GM12872 (cell line): ENCODE measurements at regions not wholly inside any gene's neighbourhood (a gene's known extent, or its start where the extent isn't known, plus 50 kb on each side); places are given as distances from the start of the nearest gene placed in this dataset.

ENCODE experiments used
- CTCF ChIP-seq: IDR thresholded peaks from 3 replicates; pipeline ENCODE4 v1.5.1; 2011; ENCODE audit warnings: low read depth, mild to moderate bottlenecking, low read length, moderate library complexity; ENCODE audit not compliant: insufficient read depth

GRCh38 chr6:8983202-8983688 is 547.9 kb upstream of the SLC35B3 start:
- peak; percentile 91 for TF ChIP-seq CTCF

DNA sequence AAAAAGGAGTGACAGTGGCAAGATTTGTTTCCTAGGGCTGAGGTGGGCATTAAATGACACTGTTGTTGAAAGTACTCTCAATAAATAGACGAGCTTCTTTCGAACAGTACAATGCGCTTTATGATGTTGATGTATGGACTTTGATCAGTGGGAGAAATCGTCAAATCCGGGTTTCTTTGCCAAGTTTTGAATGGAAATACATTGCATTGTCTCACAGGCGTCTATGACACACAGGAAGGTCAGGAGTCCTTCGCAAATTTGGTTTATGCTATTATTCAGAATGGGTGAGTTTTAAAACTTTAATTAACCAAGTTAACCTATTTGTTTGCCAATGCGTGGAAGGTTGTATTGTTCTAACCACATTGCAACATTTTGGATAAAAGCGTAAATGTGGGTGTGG is 547.3 kb upstream of the SLC35B3 start:
- no peak for TF ChIP-seq CTCF

DNA sequence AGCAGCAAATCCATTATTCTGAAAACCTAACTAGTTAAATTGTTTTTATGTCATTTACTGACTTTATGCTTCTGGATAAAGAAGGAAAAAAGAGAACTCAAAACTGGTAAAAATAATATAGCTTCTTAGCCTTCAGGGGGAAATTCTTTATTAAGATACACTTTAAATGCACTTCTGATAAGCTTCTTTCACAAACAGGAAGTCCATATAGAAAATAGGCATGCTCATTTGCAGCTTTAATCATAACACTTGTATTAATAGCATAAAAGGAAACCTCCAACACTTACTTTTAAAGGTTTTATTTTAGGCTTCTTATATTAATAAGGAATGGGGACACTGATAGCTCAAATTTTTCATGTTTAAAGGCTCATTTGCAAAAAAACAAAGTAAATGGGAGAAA is 538.0 kb upstream of the SLC35B3 start:
- no peak for TF ChIP-seq CTCF

DNA sequence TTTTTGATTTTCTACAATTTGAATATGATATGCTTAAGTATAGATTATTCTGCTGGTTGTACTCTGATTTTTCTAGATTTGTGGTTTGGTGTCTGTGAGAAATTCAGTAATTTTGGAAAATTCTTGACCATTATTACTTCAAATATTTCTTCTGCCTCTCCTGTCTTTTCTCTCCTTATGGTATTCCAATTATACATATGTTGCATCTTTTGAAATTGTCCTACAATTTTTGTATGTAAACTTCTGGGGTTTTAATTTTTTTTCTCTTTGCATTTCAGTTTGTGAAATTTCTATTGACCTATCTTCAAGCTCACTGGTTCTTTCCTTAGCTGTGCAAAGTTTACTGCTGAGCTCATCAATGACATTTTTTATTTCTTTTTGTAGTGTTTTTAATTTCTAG is 534.4 kb upstream of the SLC35B3 start:
- no peak for TF ChIP-seq CTCF

DNA sequence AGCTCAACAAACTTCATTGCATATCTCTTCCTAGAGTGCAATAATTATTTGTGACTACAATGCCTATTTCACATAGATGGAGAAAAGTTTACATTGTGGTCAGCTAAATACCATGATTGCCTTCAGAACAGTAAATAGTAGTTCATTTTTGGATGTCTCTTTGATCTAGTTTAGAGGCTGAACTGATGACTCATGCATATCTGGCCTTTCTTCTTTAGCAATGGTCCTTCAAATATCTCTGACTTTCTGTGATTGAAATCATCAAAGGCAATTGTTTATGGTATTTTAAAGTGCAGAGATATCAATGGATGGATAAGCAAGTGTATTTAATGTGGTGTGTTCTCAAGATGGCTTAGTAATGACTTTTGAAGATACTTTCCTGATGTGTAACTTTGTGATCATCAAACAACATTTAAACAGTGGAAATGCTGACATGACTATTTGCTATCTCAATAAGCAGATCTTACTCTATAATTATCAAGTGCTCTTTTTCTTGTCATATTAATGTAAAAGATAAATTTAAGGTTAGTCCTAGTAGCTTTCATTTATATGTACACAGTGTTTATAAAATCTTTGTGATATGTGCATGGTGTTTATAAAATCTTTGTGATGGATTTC is 523.7 kb upstream of the SLC35B3 start:
- TF ChIP-seq CTCF: no peak

GRCh38 chr6:8953310-8953709 is 518.0 kb upstream of the SLC35B3 start:
- no peak for TF ChIP-seq CTCF

DNA sequence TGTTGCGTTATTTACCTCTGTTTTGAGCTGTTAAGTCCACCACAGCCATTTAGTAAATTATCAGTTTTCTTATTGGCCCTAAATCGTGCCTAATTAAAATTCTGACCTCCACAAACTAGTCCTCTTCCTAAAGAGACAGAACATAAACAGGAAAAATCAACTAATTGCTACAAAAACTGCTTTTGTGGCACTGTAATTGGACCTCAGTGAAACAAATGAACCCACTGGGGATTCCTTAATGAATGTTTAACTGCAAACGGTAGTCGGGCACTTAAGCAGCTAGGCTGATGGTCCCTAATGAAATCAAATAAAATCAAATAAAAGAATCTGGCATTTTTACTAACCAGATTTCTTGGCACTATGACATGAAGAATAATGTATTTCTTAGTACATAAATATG is 513.4 kb upstream of the SLC35B3 start:
- TF ChIP-seq CTCF: no peak

- no peak for TF ChIP-seq CTCF
These were observed 512.6 kb upstream of the SLC35B3 start for GRCh38 chr6:8947900-8948299.
